Left ventricle myocardium inferior (tissue), 1 donor: ENCODE measurements at regions not wholly inside any gene's neighbourhood (a gene's known extent, or its start where the extent isn't known, plus 50 kb on each side); places are given as distances from the start of the nearest gene placed in this dataset.

ENCODE experiments used
- DNase-seq: peaks from one replicate; pipeline ENCODE4 v3.0.0-alpha.2; 2020
- H3K27ac ChIP-seq: fragments of 200-600 bp; replicated peaks from 2 replicates; pipeline ENCODE4 v1.8.0; 2021
- H3K27me3 ChIP-seq: fragments of 200-600 bp; 2 replicates; pipeline ENCODE4 v1.8.0; 2021; ENCODE audit warnings: low read depth
- H3K36me3 ChIP-seq: fragments of 200-600 bp; 2 replicates; pipeline ENCODE4 v1.8.0; 2021
- H3K4me1 ChIP-seq: fragments of 200-600 bp; 2 replicates; pipeline ENCODE4 v1.8.0; 2021
- H3K4me3 ChIP-seq: fragments of 200-600 bp; 2 replicates; pipeline ENCODE4 v1.8.0; 2021; ENCODE audit warnings: mild to moderate bottlenecking, moderate library complexity
- H3K9me3 ChIP-seq: fragments of 200-600 bp; replicated peaks from 2 replicates; pipeline ENCODE4 v1.8.0; 2021
- CTCF ChIP-seq: fragments of 200-600 bp; IDR thresholded peaks from 2 replicates; pipeline ENCODE4 v1.8.0; 2021; ENCODE audit warnings: antibody characterized with exemption, mild to moderate bottlenecking, borderline replicate concordance
- intact Hi-C: fragments of 100-400 bp; cut with micrococcal nuclease; formaldehyde crosslinking; loops from one replicate; pipeline ENCODE4 v1.11.0; 2022
- donor health status: DM: no; HTN: yes; CAD: no; lungs with severe emphysema.

GRCh38 chr2:70019096-70019495, 57.7 kb upstream of the ASPRV1 start:
- no peak for TF ChIP-seq CTCF
- intact Hi-C loops, result no loop called here
- Histone ChIP-seq H3K27me3 (no peaks in the 10 kb centered on the region), H3K27ac (no peak overlapping the region), H3K36me3 (peaks cover 33% of the 10 kb centered on the region), H3K4me1 (no peaks in the 10 kb centered on the region), H3K4me3 (no peak overlapping the region), H3K9me3 (peaks cover 6% of the 10 kb centered on the region)
- no peak for DNase-seq

- intact Hi-C loops, result no loop called here
Observed at GRCh38 chr2:70017962-70018361, 56.5 kb upstream of the ASPRV1 start.

GRCh38 chr2:70014959-70015358, 53.5 kb upstream of the ASPRV1 start:
- H3K36me3 ChIP-seq, result peaks cover 33% of the 10 kb centered on the region
- H3K27ac ChIP-seq, result no peak overlapping the region
- no peak for TF ChIP-seq CTCF
- DNase-seq, result no peak
- no peak overlapping the region for H3K4me3 ChIP-seq
- no peaks in the 10 kb centered on the region for H3K27me3 ChIP-seq
- peaks cover 6% of the 10 kb centered on the region for H3K9me3 ChIP-seq
- intact Hi-C loops, result no loop called here
- no peaks in the 10 kb centered on the region for H3K4me1 ChIP-seq

More at GRCh38 chr2:70017962-70018361, 56.5 kb upstream of the ASPRV1 start:
- Histone ChIP-seq H3K4me3 (no peak overlapping the region), H3K36me3 (peaks cover 33% of the 10 kb centered on the region), H3K9me3 (peaks cover 6% of the 10 kb centered on the region), H3K4me1 (no peaks in the 10 kb centered on the region), H3K27ac (no peak overlapping the region), H3K27me3 (no peaks in the 10 kb centered on the region)
- DNase-seq, result no peak
- TF ChIP-seq CTCF, result no peak

- TF ChIP-seq CTCF, result no peak
- Histone ChIP-seq H3K36me3 (peaks cover 28% of the 10 kb centered on the region), H3K9me3 (no peaks in the 10 kb centered on the region), H3K27ac (no peak overlapping the region), H3K4me1 (no peaks in the 10 kb centered on the region), H3K4me3 (no peak overlapping the region), H3K27me3 (no peaks in the 10 kb centered on the region)
- intact Hi-C loops, result no loop called here
- DNase-seq, result no peak
Observed at GRCh38 chr2:70012887-70013286, 51.5 kb upstream of the ASPRV1 start.

GRCh38 chr2:70011786-70012185, 50.4 kb upstream of the ASPRV1 start:
- H3K36me3 ChIP-seq, result peaks cover 21% of the 10 kb centered on the region
- no peak for TF ChIP-seq CTCF
- intact Hi-C loops, result no loop called here
- no peak for DNase-seq
- no peaks in the 10 kb centered on the region for H3K9me3 ChIP-seq
- no peaks in the 10 kb centered on the region for H3K4me1 ChIP-seq
- H3K27ac ChIP-seq, result no peak overlapping the region
- no peak overlapping the region for H3K4me3 ChIP-seq
- no peaks in the 10 kb centered on the region for H3K27me3 ChIP-seq

GRCh38 chr2:70011335-70011734, 49.9 kb upstream of the ASPRV1 start:
- intact Hi-C loops, result no loop called here
- H3K4me3 ChIP-seq, result no peak overlapping the region
- no peaks in the 10 kb centered on the region for H3K27me3 ChIP-seq
- peaks cover 18% of the 10 kb centered on the region for H3K36me3 ChIP-seq
- no peak for DNase-seq
- no peaks in the 10 kb centered on the region for H3K9me3 ChIP-seq
- no peak for TF ChIP-seq CTCF
- H3K4me1 ChIP-seq, result peaks cover 4% of the 10 kb centered on the region
- H3K27ac ChIP-seq, result no peak overlapping the region
